Trophoblast cell (in vitro differentiated cells and primary cell): ENCODE measurements at regions not wholly inside any gene's neighbourhood (a gene's known extent, or its start where the extent isn't known, plus 50 kb on each side); places are given as distances from the start of the nearest gene placed in this dataset.

Source experiments
- DNase-seq, 2 donors: peaks; one replicate each; pipeline ENCODE4 v3.0.0-alpha.2; 2016
- H2AFZ ChIP-seq: 2 replicates; pipeline ENCODE4 v1.6.1; 2013; ENCODE audit warnings: low read length, moderate library complexity, mild to moderate bottlenecking; ENCODE audit not compliant: insufficient read depth, poor library complexity
- H2AK5ac ChIP-seq: 2 replicates; pipeline ENCODE4 v1.6.1; 2013; ENCODE audit warnings: mild to moderate bottlenecking, low read length
- H2BK120ac ChIP-seq: 2 replicates; pipeline ENCODE4 v1.6.1; 2013; ENCODE audit warnings: low read length, mild to moderate bottlenecking, moderate library complexity; ENCODE audit not compliant: insufficient read depth, poor library complexity
- H2BK12ac ChIP-seq: 2 replicates; pipeline ENCODE4 v1.6.1; 2013; ENCODE audit warnings: mild to moderate bottlenecking, low read length, moderate library complexity
- H2BK5ac ChIP-seq: 2 replicates; pipeline ENCODE4 v1.6.1; 2013; ENCODE audit warnings: low read length, low read depth, moderate library complexity, mild to moderate bottlenecking; ENCODE audit not compliant: poor library complexity
- H3K14ac ChIP-seq: 2 replicates; pipeline ENCODE4 v1.6.1; 2013; ENCODE audit warnings: mild to moderate bottlenecking, low read length
- H3K18ac ChIP-seq: 2 replicates; pipeline ENCODE4 v1.6.1; 2013; ENCODE audit warnings: mild to moderate bottlenecking, low read length
- H3K23ac ChIP-seq: 2 replicates; pipeline ENCODE4 v1.6.1; 2013; ENCODE audit warnings: low read length
- H3K27ac ChIP-seq: 2 replicates; pipeline ENCODE4 v1.5.1; 2013; ENCODE audit warnings: low read depth, mild to moderate bottlenecking, inconsistent platforms, low read length, moderate library complexity
- H3K27me3 ChIP-seq: 2 replicates; pipeline ENCODE4 v1.6.1; 2013; ENCODE audit warnings: inconsistent platforms, mild to moderate bottlenecking, low read length, moderate library complexity; ENCODE audit not compliant: insufficient read depth
- H3K36me3 ChIP-seq, 2 experiments: 1 replicate in 1 of 2; 2 replicates in 1 of 2; pipeline ENCODE4 v1.6.1; 2013; ENCODE audit warnings: low read length in 2 of 2, mild to moderate bottlenecking in 2 of 2, moderate library complexity in 1 of 2; ENCODE audit not compliant: insufficient read depth in 2 of 2, control insufficient read depth in 1 of 2
- H3K4ac ChIP-seq: 2 replicates; pipeline ENCODE4 v1.6.1; 2013; ENCODE audit warnings: low read depth, mild to moderate bottlenecking, low read length, moderate library complexity
- H3K4me1 ChIP-seq, 2 experiments: 1 replicate in 1 of 2; 2 replicates in 1 of 2; pipeline ENCODE4 v1.6.1; 2013; ENCODE audit warnings: low read length in 2 of 2, mild to moderate bottlenecking in 2 of 2, moderate library complexity in 1 of 2; ENCODE audit not compliant: insufficient read depth in 2 of 2, control insufficient read depth in 1 of 2
- H3K4me2 ChIP-seq: 2 replicates; pipeline ENCODE4 v1.6.1; 2013; ENCODE audit warnings: inconsistent platforms, mild to moderate bottlenecking, low read length, moderate library complexity
- H3K4me3 ChIP-seq: 2 replicates; pipeline ENCODE4 v1.5.1; 2013; ENCODE audit warnings: mild to moderate bottlenecking, low read depth, low read length, inconsistent platforms
- H3K79me1 ChIP-seq: one replicate; pipeline ENCODE4 v1.6.1; 2013; ENCODE audit warnings: low read length
- H3K79me2 ChIP-seq: 2 replicates; pipeline ENCODE4 v1.6.1; 2013; ENCODE audit warnings: low read length, mild to moderate bottlenecking; ENCODE audit not compliant: control insufficient read depth, insufficient read depth, poor library complexity
- H3K9ac ChIP-seq: 2 replicates; pipeline ENCODE4 v1.6.1; 2013; ENCODE audit warnings: mild to moderate bottlenecking, low read length
- H3K9me3 ChIP-seq: 2 replicates; pipeline ENCODE4 v1.6.1; 2013; ENCODE audit warnings: low read depth, mild to moderate bottlenecking, control low read depth, inconsistent platforms, low read length; ENCODE audit not compliant: insufficient read depth
- H4K12ac ChIP-seq: 2 replicates; pipeline ENCODE4 v1.6.1; 2013; ENCODE audit warnings: low read depth, mild to moderate bottlenecking, low read length, moderate library complexity
- H4K8ac ChIP-seq: 2 replicates; pipeline ENCODE4 v1.6.1; 2013; ENCODE audit warnings: low read depth, mild to moderate bottlenecking, low read length, moderate library complexity
- H4K91ac ChIP-seq: one replicate; pipeline ENCODE4 v1.6.1; 2013; ENCODE audit warnings: low read depth, mild to moderate bottlenecking, low read length, moderate library complexity
- WGBS: extraction: QIAGEN DNeasy Blood & Tissue Kit; methylation state at CpG from one replicate; pipeline ENCODE4 v1.1.7; 2013; ENCODE audit warnings: missing lambda C conversion rate; ENCODE audit not compliant: insufficient read length, insufficient coverage; ENCODE audit errors: extremely low coverage; 5-methylcytosine and 5-hydroxymethylcytosine counted together

- Histone ChIP-seq H3K23ac (no peak overlapping the region), H4K91ac (peak overlapping the region; percentile 72), H3K9me3 (no peaks in the 10 kb centered on the region), H2BK120ac (no peak overlapping the region), H2BK5ac (peak overlapping the region; percentile 70), H3K27ac (peak overlapping the region; percentile 54), H3K14ac (peak overlapping the region; percentile 60), H2AFZ (no peak overlapping the region), H4K8ac (no peak overlapping the region), H3K4me3 (no peak overlapping the region), H3K4ac (no peak overlapping the region), H2BK12ac (peak overlapping the region; percentile 32), H3K79me2 (no peaks in the 10 kb centered on the region), H3K4me1 (peaks cover 23 to 30% of the 10 kb centered on the region in 2 experiments), H3K27me3 (no peaks in the 10 kb centered on the region), H3K4me2 (no peak overlapping the region), H3K9ac (no peak overlapping the region), H3K36me3 (no peaks in the 10 kb centered on the region), H2AK5ac (no peak overlapping the region), H3K79me1 (peaks cover 14% of the 10 kb centered on the region), H3K18ac (peak overlapping the region; percentile 33), H4K12ac (no peak overlapping the region)
- DNase-seq = no peak
- WGBS = no CpG with 5 or more reads among the region's 5 CpGs
Observed at GRCh38 chr4:27089186-27089585, 228.5 kb downstream of the STIM2 start.

GRCh38 chr4:27090406-27090805 lies 229.8 kb downstream of the STIM2 start:
- peak overlapping the region; percentile 15 for H2BK120ac ChIP-seq
- H3K79me2 ChIP-seq = no peaks in the 10 kb centered on the region
- peak overlapping the region; percentile 90 for H2BK12ac ChIP-seq
- no peak overlapping the region for H3K23ac ChIP-seq
- H2AK5ac ChIP-seq = no peak overlapping the region
- no peak overlapping the region for H3K14ac ChIP-seq
- DNase-seq = no peak
- H3K27me3 ChIP-seq = no peaks in the 10 kb centered on the region
- H3K4me1 ChIP-seq = peaks cover 23 to 30% of the 10 kb centered on the region in 2 experiments
- no peak overlapping the region for H4K12ac ChIP-seq
- H2AFZ ChIP-seq = no peak overlapping the region
- H4K91ac ChIP-seq = peak overlapping the region; percentile 72
- no CpG with 5 or more reads among the region's 6 CpGs for WGBS
- H3K79me1 ChIP-seq = peaks cover 14% of the 10 kb centered on the region
- H4K8ac ChIP-seq = no peak overlapping the region
- no peak overlapping the region for H3K4me3 ChIP-seq
- H3K27ac ChIP-seq = no peak overlapping the region
- H3K9me3 ChIP-seq = no peaks in the 10 kb centered on the region
- H3K36me3 ChIP-seq = no peaks in the 10 kb centered on the region
- no peak overlapping the region for H3K4ac ChIP-seq
- no peak overlapping the region for H2BK5ac ChIP-seq
- H3K9ac ChIP-seq = no peak overlapping the region
- no peak overlapping the region for H3K18ac ChIP-seq
- H3K4me2 ChIP-seq = no peak overlapping the region

GRCh38 chr4:27094224-27094623 lies 233.6 kb downstream of the STIM2 start:
- Histone ChIP-seq H2BK5ac (no peak overlapping the region), H2AFZ (no peak overlapping the region), H3K9me3 (no peaks in the 10 kb centered on the region), H2BK12ac (no peak overlapping the region), H3K36me3 (no peaks in the 10 kb centered on the region), H3K4me1 (peaks cover 10 to 13% of the 10 kb centered on the region in 2 experiments), H4K12ac (no peak overlapping the region), H3K27ac (no peak overlapping the region), H3K18ac (no peak overlapping the region), H3K4me3 (no peak overlapping the region), H3K23ac (no peak overlapping the region), H2AK5ac (no peak overlapping the region), H3K9ac (no peak overlapping the region), H3K4me2 (no peak overlapping the region), H3K79me2 (no peaks in the 10 kb centered on the region), H3K27me3 (no peaks in the 10 kb centered on the region), H3K14ac (no peak overlapping the region), H4K8ac (no peak overlapping the region), H3K4ac (no peak overlapping the region), H2BK120ac (no peak overlapping the region), H4K91ac (no peak overlapping the region), H3K79me1 (peaks cover 7% of the 10 kb centered on the region)
- WGBS = no CpG with 5 or more reads among the region's 6 CpGs
- no peak for DNase-seq

GRCh38 chr4:27094783-27095182 lies 234.1 kb downstream of the STIM2 start:
- H2BK5ac ChIP-seq = no peak overlapping the region
- H3K4ac ChIP-seq = no peak overlapping the region
- no peak overlapping the region for H3K4me2 ChIP-seq
- H4K91ac ChIP-seq = no peak overlapping the region
- H3K4me3 ChIP-seq = no peak overlapping the region
- no peak overlapping the region for H3K23ac ChIP-seq
- H3K18ac ChIP-seq = no peak overlapping the region
- no peak overlapping the region for H2BK12ac ChIP-seq
- H3K14ac ChIP-seq = no peak overlapping the region
- no peak overlapping the region for H4K8ac ChIP-seq
- no peak overlapping the region for H2AK5ac ChIP-seq
- H3K27ac ChIP-seq = no peak overlapping the region
- no CpG with 5 or more reads among the region's 2 CpGs for WGBS
- DNase-seq = no peak
- peaks cover 5 to 7% of the 10 kb centered on the region in 2 experiments for H3K4me1 ChIP-seq
- no peak overlapping the region for H4K12ac ChIP-seq
- H3K36me3 ChIP-seq = no peaks in the 10 kb centered on the region
- H3K9me3 ChIP-seq = no peaks in the 10 kb centered on the region
- no peaks in the 10 kb centered on the region for H3K27me3 ChIP-seq
- no peak overlapping the region for H2AFZ ChIP-seq
- no peak overlapping the region for H2BK120ac ChIP-seq
- peaks cover 3% of the 10 kb centered on the region for H3K79me1 ChIP-seq
- H3K9ac ChIP-seq = no peak overlapping the region
- H3K79me2 ChIP-seq = no peaks in the 10 kb centered on the region
